Hepatocyte (in vitro differentiated cells): ENCODE measurements at regions not wholly inside any gene's neighbourhood (a gene's known extent, or its start where the extent isn't known, plus 50 kb on each side); places are given as distances from the start of the nearest gene placed in this dataset.
"Not testable (repeated sequence)": the region's sequence is repeated elsewhere in the genome, so short reads cannot be mapped to it uniquely, and the experiment has no call there.

Source experiments
- DNase-seq: peaks from one replicate; pipeline ENCODE4 v3.0.0-alpha.2; 2016; ENCODE audit warnings: low spot score
- H2AFZ ChIP-seq: fragments of 200-600 bp; sonication (generic); 2 replicates; pipeline ENCODE4 v1.6.0; 2016; ENCODE audit warnings: antibody characterized with exemption, mild to moderate bottlenecking
- H3K27ac ChIP-seq: fragments of 200-600 bp; sonication (generic); 2 replicates; pipeline ENCODE4 v1.5.1; 2016; ENCODE audit warnings: mild to moderate bottlenecking
- H3K27me3 ChIP-seq: fragments of 200-600 bp; sonication (generic); 2 replicates; pipeline ENCODE4 v1.6.1; 2016
- H3K36me3 ChIP-seq: fragments of 200-600 bp; sonication (generic); replicated peaks from 2 replicates; pipeline ENCODE4 v1.5.1; 2016; ENCODE audit warnings: low read depth; ENCODE audit not compliant: insufficient read depth
- H3K4me1 ChIP-seq: fragments of 200-600 bp; sonication (generic); 2 replicates; pipeline ENCODE4 v1.5.1; 2016; ENCODE audit warnings: mild to moderate bottlenecking, moderate library complexity; ENCODE audit not compliant: insufficient read depth
- H3K4me2 ChIP-seq: fragments of 200-600 bp; sonication (generic); 2 replicates; pipeline ENCODE4 v1.6.0; 2016
- H3K4me3 ChIP-seq: fragments of 200-600 bp; sonication (generic); 2 replicates; pipeline ENCODE4 v1.5.1; 2016; ENCODE audit warnings: mild to moderate bottlenecking
- H3K79me2 ChIP-seq: fragments of 200-600 bp; sonication (generic); 2 replicates; pipeline ENCODE4 v1.6.0; 2017; ENCODE audit warnings: mild to moderate bottlenecking
- H3K9me2 ChIP-seq: fragments of 200-600 bp; sonication (generic); replicated peaks from 2 replicates; pipeline ENCODE4 v1.6.0; 2017; ENCODE audit warnings: mild to moderate bottlenecking; ENCODE audit not compliant: insufficient read depth
- H3K9me3 ChIP-seq: fragments of 200-600 bp; sonication (generic); 2 replicates; pipeline ENCODE4 v1.5.1; 2016; ENCODE audit warnings: low read depth, mild to moderate bottlenecking
- H4K20me1 ChIP-seq: fragments of 200-600 bp; sonication (generic); 2 replicates; pipeline ENCODE4 v1.6.0; 2016; ENCODE audit warnings: mild to moderate bottlenecking; ENCODE audit not compliant: insufficient read depth, poor library complexity, severe bottlenecking
- EZH2 ChIP-seq: fragments of 200-600 bp; sonication (generic); IDR thresholded peaks from 2 replicates; pipeline ENCODE4 v1.6.1; 2016; ENCODE audit warnings: antibody characterized with exemption, mild to moderate bottlenecking, borderline replicate concordance
- EZH2phosphoT487 ChIP-seq: fragments of 200-600 bp; sonication (generic); IDR thresholded peaks from one replicate; pipeline ENCODE4 v1.6.1; 2018; ENCODE audit warnings: antibody characterized with exemption, mild to moderate bottlenecking, low read depth, moderate library complexity; ENCODE audit not compliant: unreplicated experiment, severe bottlenecking
- WGBS: methylation state at CpG from one replicate; pipeline ENCODE4 v1.1.6; 2016; ENCODE audit warnings: low lambda C conversion rate; ENCODE audit errors: missing lambda C conversion rate; 5-methylcytosine and 5-hydroxymethylcytosine counted together
- TF ChIP-seq, protein P1 (sequence below): fragments of 200-600 bp; sonication (generic); IDR thresholded peaks from 2 replicates; pipeline ENCODE4 v1.5.1; 2016; ENCODE audit warnings: antibody characterized with exemption, mild to moderate bottlenecking; ENCODE audit not compliant: poor library complexity

- WGBS = 72% methylated on average over 4 of the region's 4 CpGs
- Histone ChIP-seq H3K9me3 (no peaks in the 10 kb centered on the region), H3K79me2 (no peaks in the 10 kb centered on the region), H3K4me1 (peaks cover 30% of the 10 kb centered on the region), H3K27ac (peak overlapping the region; percentile 85), H3K4me3 (no peak overlapping the region), H3K27me3 (no peaks in the 10 kb centered on the region), H4K20me1 (no peaks in the 10 kb centered on the region), H2AFZ (no peak overlapping the region), H3K36me3 (no peaks in the 10 kb centered on the region), H3K4me2 (no peak overlapping the region), H3K9me2 (no peaks in the 10 kb centered on the region)
- no peak for DNase-seq
- TF ChIP-seq, protein P1, sequence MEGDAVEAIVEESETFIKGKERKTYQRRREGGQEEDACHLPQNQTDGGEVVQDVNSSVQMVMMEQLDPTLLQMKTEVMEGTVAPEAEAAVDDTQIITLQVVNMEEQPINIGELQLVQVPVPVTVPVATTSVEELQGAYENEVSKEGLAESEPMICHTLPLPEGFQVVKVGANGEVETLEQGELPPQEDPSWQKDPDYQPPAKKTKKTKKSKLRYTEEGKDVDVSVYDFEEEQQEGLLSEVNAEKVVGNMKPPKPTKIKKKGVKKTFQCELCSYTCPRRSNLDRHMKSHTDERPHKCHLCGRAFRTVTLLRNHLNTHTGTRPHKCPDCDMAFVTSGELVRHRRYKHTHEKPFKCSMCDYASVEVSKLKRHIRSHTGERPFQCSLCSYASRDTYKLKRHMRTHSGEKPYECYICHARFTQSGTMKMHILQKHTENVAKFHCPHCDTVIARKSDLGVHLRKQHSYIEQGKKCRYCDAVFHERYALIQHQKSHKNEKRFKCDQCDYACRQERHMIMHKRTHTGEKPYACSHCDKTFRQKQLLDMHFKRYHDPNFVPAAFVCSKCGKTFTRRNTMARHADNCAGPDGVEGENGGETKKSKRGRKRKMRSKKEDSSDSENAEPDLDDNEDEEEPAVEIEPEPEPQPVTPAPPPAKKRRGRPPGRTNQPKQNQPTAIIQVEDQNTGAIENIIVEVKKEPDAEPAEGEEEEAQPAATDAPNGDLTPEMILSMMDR = no peak
- no peak for TF ChIP-seq EZH2phosphoT487
- TF ChIP-seq EZH2 = no peak
These were observed 155.1 kb upstream of the TBL1XR1 start for GRCh38 chr3:177352424-177352823.

GRCh38 chr3:177353140-177353539, 155.9 kb upstream of the TBL1XR1 start:
- no peak for TF ChIP-seq EZH2phosphoT487
- Histone ChIP-seq H2AFZ (no peak overlapping the region), H3K79me2 (no peaks in the 10 kb centered on the region), H3K27ac (no peak overlapping the region), H3K36me3 (no peaks in the 10 kb centered on the region), H3K9me3 (no peaks in the 10 kb centered on the region), H3K4me3 (no peak overlapping the region), H3K27me3 (no peaks in the 10 kb centered on the region), H3K4me2 (no peak overlapping the region), H4K20me1 (no peaks in the 10 kb centered on the region), H3K9me2 (no peaks in the 10 kb centered on the region), H3K4me1 (peaks cover 37% of the 10 kb centered on the region)
- no peak for DNase-seq
- 94% methylated on average over 8 of the region's 8 CpGs for WGBS

- not testable (repeated sequence) for H3K4me3 ChIP-seq, H2AFZ ChIP-seq, H3K36me3 ChIP-seq, DNase-seq, H3K9me3 ChIP-seq, H3K27ac ChIP-seq, H3K9me2 ChIP-seq, H4K20me1 ChIP-seq, H3K79me2 ChIP-seq, H3K27me3 ChIP-seq, H3K4me2 ChIP-seq
- peaks cover 45% of the 10 kb centered on the region for H3K4me1 ChIP-seq
- WGBS = 100% methylated on average over 3 of the region's 3 CpGs
These were observed 156.6 kb upstream of the TBL1XR1 start for GRCh38 chr3:177353879-177354278.

GRCh38 chr3:177354466-177354865, 157.2 kb upstream of the TBL1XR1 start:
- Histone ChIP-seq H3K4me3 (no peak overlapping the region), H3K27ac (no peak overlapping the region), H3K27me3 (no peaks in the 10 kb centered on the region), H2AFZ (no peak overlapping the region), H3K4me1 (peaks cover 50% of the 10 kb centered on the region), H3K4me2 (no peak overlapping the region), H3K36me3 (no peaks in the 10 kb centered on the region), H3K9me2 (no peaks in the 10 kb centered on the region), H3K9me3 (no peaks in the 10 kb centered on the region), H3K79me2 (no peaks in the 10 kb centered on the region), H4K20me1 (no peaks in the 10 kb centered on the region)
- TF ChIP-seq EZH2 (no peak), EZH2phosphoT487 (no peak)
- no peak for DNase-seq
- WGBS = 88% methylated on average over 4 of the region's 4 CpGs

- H3K4me3 ChIP-seq = no peak overlapping the region
- H3K27ac ChIP-seq = peak overlapping the region; percentile 97
- 93% methylated on average over 3 of the region's 3 CpGs for WGBS
- no peak overlapping the region for H2AFZ ChIP-seq
- no peaks in the 10 kb centered on the region for H3K36me3 ChIP-seq
- no peak for TF ChIP-seq EZH2
- no peak for TF ChIP-seq EZH2phosphoT487
- TF ChIP-seq, protein P1 = no peak
- no peaks in the 10 kb centered on the region for H3K9me2 ChIP-seq
- no peak overlapping the region for H3K4me2 ChIP-seq
- no peaks in the 10 kb centered on the region for H3K27me3 ChIP-seq
- H3K79me2 ChIP-seq = no peaks in the 10 kb centered on the region
- peaks cover 57% of the 10 kb centered on the region for H3K4me1 ChIP-seq
- DNase-seq = no peak
- H4K20me1 ChIP-seq = no peaks in the 10 kb centered on the region
- no peaks in the 10 kb centered on the region for H3K9me3 ChIP-seq
These were observed 158.8 kb upstream of the TBL1XR1 start for GRCh38 chr3:177356113-177356512.
